K562 (cell line): ENCODE measurements at regions not wholly inside any gene's neighbourhood (a gene's known extent, or its start where the extent isn't known, plus 50 kb on each side); places are given as distances from the start of the nearest gene placed in this dataset.

Experiments used
- BMI1 ChIP-seq: fragments of 150-350 bp; IDR thresholded peaks from 2 replicates; pipeline ENCODE4 v1.6.1; 2014; ENCODE audit warnings: low read length
- JUND ChIP-seq, 2 experiments: IDR thresholded peaks; 2 replicates in 1 of 2; 3 replicates in 1 of 2; pipeline ENCODE4 v1.6.1; 2011; ENCODE audit warnings: borderline replicate concordance in 2 of 2, low read depth in 2 of 2, low read length in 2 of 2, improper control_type of control experiment in 1 of 2, missing biosample characterization in 1 of 2, missing genetic modification characterization in 1 of 2, missing genetic modification reagents in 1 of 2
- PRPF4 ChIP-seq: fragments of 200-400 bp; formaldehyde crosslinking; IDR thresholded peaks from one replicate; pipeline ENCODE4 v1.6.1; 2017; ENCODE audit warnings: low read length, low read depth, mild to moderate bottlenecking; ENCODE audit not compliant: insufficient read depth, poor library complexity, severe bottlenecking
- SMARCE1 ChIP-seq: fragments of 450-650 bp; IDR thresholded peaks from 2 replicates; pipeline ENCODE4 v1.7.1; 2016; ENCODE audit warnings: mild to moderate bottlenecking
- ZC3H11A ChIP-seq: IDR thresholded peaks from 2 replicates; pipeline ENCODE4 v1.6.1; 2012; ENCODE audit warnings: low read depth, low read length, improper control_type of control experiment
- TF ChIP-seq, protein P1 (sequence below): fragments of 450-650 bp; IDR thresholded peaks from 2 replicates; pipeline ENCODE4 v1.6.1; 2016; ENCODE audit warnings: low read depth
- TF ChIP-seq, protein P2 (sequence below): fragments of 450-650 bp; IDR thresholded peaks from 2 replicates; pipeline ENCODE4 v1.6.1; 2016; ENCODE audit warnings: mild to moderate bottlenecking
- TF ChIP-seq, protein P3 (sequence below): fragments of 450-650 bp; IDR thresholded peaks from 2 replicates; pipeline ENCODE4 v1.6.1; 2017; ENCODE audit warnings: mild to moderate bottlenecking, moderate library complexity
- TF ChIP-seq, protein P4 (sequence below): fragments of 150-350 bp; conservative IDR thresholded peaks from 2 replicates; pipeline ENCODE4 v1.6.1; 2014; ENCODE audit warnings: low read length

DNA sequence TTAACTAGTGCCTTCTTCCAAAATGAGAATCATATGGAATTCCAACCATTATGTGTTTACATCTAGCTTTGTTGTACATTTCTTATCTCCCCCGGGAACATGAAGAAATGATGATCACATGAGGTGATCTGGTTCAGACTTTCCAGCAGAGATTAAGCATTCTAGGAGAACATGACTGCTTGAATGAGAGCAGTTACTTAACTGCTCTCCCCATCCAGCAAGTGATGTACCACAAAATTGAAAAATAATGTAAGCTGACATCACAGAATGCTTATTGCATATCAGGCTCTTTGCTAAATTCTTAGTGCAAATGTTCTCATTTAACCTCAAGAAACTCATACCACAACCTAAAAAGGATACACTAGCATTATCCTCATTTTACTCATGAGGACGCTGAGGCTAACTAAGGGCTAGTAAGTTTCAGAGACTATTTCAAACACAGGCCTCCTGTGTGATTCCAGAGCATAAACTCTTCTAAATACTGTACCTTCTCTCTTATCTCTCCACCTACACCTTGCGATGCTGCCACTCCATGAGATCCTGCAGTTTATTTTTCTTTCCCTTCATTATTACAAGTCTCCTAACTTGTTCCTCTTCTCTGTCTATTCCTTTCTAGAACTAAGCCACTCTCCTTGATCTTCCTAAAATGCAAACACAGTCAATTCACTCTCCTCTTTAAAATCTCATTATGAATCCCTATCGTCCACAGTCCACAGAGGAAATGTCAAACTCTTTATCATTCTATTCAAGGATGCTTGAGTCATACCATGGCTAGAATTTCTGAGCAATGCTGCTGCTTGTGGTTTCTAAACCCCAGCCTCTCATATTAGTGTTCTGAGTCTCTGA lies 1224.8 kb upstream of the ZEB2 start (continued):
- TF ChIP-seq, protein P1, sequence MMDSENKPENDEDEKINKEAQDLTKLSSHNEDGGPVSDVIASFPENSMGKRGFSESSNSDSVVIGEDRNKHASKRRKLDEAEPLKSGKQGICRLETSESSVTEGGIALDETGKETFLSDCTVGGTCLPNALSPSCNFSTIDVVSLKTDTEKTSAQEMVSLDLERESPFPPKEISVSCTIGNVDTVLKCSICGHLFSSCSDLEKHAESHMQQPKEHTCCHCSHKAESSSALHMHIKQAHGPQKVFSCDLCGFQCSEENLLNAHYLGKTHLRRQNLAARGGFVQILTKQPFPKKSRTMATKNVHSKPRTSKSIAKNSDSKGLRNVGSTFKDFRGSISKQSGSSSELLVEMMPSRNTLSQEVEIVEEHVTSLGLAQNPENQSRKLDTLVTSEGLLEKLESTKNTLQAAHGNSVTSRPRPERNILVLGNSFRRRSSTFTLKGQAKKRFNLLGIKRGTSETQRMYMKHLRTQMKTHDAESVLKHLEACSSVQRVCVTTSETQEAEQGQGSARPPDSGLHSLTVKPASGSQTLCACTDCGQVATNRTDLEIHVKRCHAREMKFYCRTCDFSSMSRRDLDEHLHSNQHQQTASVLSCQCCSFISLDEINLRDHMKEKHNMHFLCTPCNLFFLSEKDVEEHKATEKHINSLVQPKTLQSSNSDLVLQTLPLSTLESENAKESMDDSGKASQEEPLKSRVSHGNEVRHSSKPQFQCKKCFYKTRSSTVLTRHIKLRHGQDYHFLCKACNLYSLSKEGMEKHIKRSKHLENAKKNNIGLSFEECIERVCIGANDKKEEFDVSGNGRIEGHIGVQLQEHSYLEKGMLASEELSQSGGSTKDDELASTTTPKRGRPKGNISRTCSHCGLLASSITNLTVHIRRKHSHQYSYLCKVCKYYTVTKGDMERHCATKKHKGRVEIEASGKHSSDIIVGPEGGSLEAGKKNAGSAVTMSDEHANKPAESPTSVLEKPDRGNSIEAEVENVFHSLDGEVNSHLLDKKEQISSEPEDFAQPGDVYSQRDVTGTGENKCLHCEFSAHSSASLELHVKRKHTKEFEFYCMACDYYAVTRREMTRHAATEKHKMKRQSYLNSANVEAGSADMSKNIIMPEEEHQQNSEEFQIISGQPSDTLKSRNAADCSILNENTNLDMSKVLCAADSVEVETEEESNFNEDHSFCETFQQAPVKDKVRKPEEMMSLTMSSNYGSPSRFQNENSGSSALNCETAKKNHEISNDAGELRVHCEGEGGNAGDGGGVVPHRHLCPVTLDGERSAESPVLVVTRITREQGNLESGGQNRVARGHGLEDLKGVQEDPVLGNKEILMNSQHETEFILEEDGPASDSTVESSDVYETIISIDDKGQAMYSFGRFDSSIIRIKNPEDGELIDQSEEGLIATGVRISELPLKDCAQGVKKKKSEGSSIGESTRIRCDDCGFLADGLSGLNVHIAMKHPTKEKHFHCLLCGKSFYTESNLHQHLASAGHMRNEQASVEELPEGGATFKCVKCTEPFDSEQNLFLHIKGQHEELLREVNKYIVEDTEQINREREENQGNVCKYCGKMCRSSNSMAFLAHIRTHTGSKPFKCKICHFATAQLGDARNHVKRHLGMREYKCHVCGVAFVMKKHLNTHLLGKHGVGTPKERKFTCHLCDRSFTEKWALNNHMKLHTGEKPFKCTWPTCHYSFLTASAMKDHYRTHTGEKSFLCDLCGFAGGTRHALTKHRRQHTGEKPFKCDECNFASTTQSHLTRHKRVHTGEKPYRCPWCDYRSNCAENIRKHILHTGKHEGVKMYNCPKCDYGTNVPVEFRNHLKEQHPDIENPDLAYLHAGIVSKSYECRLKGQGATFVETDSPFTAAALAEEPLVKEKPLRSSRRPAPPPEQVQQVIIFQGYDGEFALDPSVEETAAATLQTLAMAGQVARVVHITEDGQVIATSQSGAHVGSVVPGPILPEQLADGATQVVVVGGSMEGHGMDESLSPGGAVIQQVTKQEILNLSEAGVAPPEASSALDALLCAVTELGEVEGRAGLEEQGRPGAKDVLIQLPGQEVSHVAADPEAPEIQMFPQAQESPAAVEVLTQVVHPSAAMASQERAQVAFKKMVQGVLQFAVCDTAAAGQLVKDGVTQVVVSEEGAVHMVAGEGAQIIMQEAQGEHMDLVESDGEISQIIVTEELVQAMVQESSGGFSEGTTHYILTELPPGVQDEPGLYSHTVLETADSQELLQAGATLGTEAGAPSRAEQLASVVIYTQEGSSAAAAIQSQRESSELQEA: no peak
- TF ChIP-seq BMI1 (no peak), ZC3H11A (no peak), SMARCE1 (peak; percentile 68; the same call in 1 of the 2 replicates), PRPF4 (no peak), JUND (IDR thresholded peaks at IDR 0.05; ENCODE audit: borderline replicate concordance, low read depth, low read length) (peak; percentile 73), JUND (tag; IDR thresholded peaks at IDR 0.05; ENCODE audit: borderline replicate concordance, low read depth, low read length) (peak; percentile 39; the same call in 2 of the 3 replicates)
- TF ChIP-seq, protein P2, sequence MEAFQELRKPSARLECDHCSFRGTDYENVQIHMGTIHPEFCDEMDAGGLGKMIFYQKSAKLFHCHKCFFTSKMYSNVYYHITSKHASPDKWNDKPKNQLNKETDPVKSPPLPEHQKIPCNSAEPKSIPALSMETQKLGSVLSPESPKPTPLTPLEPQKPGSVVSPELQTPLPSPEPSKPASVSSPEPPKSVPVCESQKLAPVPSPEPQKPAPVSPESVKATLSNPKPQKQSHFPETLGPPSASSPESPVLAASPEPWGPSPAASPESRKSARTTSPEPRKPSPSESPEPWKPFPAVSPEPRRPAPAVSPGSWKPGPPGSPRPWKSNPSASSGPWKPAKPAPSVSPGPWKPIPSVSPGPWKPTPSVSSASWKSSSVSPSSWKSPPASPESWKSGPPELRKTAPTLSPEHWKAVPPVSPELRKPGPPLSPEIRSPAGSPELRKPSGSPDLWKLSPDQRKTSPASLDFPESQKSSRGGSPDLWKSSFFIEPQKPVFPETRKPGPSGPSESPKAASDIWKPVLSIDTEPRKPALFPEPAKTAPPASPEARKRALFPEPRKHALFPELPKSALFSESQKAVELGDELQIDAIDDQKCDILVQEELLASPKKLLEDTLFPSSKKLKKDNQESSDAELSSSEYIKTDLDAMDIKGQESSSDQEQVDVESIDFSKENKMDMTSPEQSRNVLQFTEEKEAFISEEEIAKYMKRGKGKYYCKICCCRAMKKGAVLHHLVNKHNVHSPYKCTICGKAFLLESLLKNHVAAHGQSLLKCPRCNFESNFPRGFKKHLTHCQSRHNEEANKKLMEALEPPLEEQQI: peak; percentile 29; the same call in 1 of the 2 replicates
- TF ChIP-seq, protein P3, sequence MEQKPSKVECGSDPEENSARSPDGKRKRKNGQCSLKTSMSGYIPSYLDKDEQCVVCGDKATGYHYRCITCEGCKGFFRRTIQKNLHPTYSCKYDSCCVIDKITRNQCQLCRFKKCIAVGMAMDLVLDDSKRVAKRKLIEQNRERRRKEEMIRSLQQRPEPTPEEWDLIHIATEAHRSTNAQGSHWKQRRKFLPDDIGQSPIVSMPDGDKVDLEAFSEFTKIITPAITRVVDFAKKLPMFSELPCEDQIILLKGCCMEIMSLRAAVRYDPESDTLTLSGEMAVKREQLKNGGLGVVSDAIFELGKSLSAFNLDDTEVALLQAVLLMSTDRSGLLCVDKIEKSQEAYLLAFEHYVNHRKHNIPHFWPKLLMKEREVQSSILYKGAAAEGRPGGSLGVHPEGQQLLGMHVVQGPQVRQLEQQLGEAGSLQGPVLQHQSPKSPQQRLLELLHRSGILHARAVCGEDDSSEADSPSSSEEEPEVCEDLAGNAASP: no peak
- TF ChIP-seq, protein P4, sequence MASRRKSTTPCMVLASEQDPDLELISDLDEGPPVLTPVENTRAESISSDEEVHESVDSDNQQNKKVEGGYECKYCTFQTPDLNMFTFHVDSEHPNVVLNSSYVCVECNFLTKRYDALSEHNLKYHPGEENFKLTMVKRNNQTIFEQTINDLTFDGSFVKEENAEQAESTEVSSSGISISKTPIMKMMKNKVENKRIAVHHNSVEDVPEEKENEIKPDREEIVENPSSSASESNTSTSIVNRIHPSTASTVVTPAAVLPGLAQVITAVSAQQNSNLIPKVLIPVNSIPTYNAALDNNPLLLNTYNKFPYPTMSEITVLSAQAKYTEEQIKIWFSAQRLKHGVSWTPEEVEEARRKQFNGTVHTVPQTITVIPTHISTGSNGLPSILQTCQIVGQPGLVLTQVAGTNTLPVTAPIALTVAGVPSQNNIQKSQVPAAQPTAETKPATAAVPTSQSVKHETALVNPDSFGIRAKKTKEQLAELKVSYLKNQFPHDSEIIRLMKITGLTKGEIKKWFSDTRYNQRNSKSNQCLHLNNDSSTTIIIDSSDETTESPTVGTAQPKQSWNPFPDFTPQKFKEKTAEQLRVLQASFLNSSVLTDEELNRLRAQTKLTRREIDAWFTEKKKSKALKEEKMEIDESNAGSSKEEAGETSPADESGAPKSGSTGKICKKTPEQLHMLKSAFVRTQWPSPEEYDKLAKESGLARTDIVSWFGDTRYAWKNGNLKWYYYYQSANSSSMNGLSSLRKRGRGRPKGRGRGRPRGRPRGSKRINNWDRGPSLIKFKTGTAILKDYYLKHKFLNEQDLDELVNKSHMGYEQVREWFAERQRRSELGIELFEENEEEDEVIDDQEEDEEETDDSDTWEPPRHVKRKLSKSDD: no peak
